NCI-H774 (cell line): ENCODE measurements at regions not wholly inside any gene's neighbourhood (a gene's known extent, or its start where the extent isn't known, plus 50 kb on each side); places are given as distances from the start of the nearest gene placed in this dataset.
"Not testable (repeated sequence)": the region's sequence is repeated elsewhere in the genome, so short reads cannot be mapped to it uniquely, and the experiment has no call there.

Experiments
- DNase-seq: peaks from one replicate; lab custom pipeline; 2025; lab: John Stamatoyannopoulos, UW

DNA sequence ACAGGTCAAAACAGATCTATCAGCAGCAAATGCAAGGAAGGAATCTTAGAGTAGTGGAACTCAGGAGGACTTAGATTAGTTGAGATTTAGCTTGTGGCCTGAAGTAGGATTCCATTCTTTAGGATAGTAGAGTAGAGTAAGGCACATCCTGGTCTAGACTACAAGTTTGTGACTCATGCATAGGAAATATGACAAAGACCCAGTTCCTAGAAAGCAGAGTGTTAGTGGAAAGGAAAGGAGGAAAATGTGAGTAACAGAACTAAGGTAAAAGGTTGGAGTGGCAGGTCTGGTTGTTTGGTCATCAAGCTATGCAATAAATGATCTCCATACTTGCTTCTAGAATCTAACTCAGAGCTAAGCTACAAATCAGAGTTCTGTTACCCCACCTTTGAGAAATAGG lies 595.0 kb downstream of the ACTRT1 start:
- DNase-seq = no peak

DNA sequence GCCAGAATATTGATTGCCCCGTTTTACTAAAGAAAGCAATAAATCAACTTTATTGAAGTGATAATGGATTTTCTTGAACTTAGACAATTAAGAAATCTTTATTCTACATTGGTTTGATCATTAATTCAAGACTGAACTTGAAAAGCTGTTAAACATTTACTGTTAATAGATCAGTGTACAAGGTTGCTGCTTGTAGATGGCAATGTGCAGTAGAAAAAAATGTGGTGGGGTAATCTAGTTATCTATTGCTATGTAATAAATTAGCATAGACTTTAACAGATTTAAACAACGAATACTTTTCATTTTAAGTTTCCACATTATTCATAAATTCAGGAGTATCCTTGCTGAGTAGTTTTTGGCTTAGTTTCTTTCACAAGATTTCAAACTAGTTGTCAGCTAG lies 612.5 kb downstream of the ACTRT1 start:
- no peak for DNase-seq

DNA sequence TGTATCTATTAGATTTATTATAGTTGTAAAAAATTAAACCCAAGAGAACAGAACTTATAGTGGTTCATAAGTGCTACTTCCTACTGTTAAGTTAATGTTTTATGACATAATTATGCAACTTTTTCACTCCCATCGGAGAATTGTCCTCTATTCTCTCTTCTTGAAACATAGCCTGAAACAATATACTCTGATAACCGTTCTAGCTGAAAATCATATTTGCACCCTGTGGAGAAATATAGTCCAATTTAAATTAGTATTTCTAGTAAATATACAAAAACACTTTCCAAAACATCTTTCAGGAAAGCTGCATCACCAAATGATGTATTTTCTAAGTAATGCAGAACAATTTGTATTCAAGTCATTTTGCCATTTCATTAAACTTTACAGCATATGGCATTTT lies 586.4 kb downstream of the PRR32 start:
- DNase-seq = no peak

DNA sequence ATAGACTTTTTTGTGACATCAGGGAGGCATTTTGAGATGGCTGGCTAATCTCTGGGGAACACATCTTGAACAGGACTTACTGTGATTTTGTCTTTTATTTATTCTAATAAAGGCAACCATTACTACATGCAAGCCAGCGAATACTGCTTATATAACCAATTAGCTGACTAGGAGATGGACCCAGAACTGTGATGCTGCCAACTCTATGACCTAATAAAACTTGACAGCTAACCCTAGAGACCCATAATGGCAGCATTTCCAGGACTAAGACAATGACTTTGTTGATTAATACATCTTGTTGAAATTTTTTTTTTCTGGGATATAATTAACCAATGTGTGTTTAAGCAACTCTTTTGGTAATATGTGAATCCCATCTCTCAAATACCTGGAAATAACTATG lies 584.6 kb downstream of the PRR32 start:
- no peak for DNase-seq

DNA sequence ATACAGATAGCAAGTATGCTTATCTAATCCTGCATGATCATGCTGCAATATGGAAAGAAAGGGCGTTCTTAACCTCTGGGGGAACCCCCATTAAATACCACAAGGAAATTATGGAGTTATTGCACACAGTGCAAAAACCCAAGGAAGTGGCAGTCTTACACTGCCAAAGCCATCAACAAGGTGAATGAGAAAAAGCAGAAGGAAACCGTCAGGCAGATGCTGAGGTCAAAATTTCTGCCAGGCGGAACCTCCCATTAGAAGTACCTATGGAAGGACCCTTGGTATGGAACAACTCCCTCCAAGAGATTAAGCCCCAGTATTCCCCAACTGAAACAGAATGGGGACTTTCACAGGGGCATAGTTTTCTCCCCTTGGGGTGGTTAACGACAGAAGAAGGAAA lies 580.7 kb downstream of the PRR32 start:
- not testable (repeated sequence) for DNase-seq

DNA sequence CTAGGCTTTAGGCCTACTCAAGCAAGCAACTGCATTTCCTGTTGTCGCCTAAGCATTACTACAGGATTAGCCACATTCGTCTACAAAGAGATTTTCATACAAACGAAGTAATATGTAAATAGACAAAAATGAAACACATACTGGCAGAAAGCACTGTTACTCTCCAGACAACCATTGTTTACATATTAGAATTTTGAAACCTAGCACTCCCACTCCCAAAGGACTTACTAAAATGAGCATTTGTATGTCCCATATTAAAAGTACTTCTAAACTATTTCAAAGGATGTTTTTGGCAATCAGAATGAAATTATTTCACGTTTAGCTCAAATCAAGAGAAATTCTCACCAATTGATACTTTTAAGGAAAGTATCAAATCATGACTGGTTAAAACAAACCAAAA lies 570.8 kb downstream of the PRR32 start:
- DNase-seq = no peak

DNA sequence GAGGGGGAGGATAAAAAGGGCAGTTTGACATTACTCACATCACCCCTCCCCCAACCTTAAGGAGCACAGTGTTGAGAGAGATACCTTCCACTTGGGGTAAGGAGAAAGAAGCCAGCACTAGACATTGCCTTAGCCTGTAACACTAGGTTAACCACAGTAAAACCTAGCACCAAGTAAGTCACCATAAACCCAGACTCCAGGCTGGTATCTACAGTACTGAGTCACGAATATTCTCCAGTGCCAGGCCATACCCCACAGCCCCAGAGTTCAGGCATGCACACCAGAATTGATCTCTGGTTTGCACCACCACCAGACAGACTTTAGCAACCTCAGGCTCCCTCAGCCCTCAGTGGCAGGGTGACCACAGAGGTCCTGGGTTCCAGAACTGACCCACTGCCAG lies 570.4 kb downstream of the PRR32 start:
- no peak for DNase-seq
